Thymus (tissue), 11 donors: ENCODE measurements at regions not wholly inside any gene's neighbourhood (a gene's known extent, or its start where the extent isn't known, plus 50 kb on each side); places are given as distances from the start of the nearest gene placed in this dataset.

Source experiments
- DNase-seq, 9 donors: peaks; one replicate each; pipeline ENCODE4 v3.0.0-alpha.2; 2013; ENCODE audit warnings: low spot score in 9 of 9, low read depth in 6 of 9, missing footprints in 1 of 9
- H3K27ac ChIP-seq, 2 donors: one replicate each; pipeline ENCODE4 v1.5.1; 2013; ENCODE audit warnings: control low read depth in 1 of 2, low read depth in 1 of 2, low read length in 1 of 2, mild to moderate bottlenecking in 1 of 2, moderate library complexity in 1 of 2
- H3K27me3 ChIP-seq, 2 donors: one replicate each; pipeline ENCODE4 v1.5.1; 2013; ENCODE audit warnings: low read length in 1 of 2; ENCODE audit not compliant: control insufficient read depth in 2 of 2, insufficient read depth in 1 of 2
- H3K36me3 ChIP-seq, 2 donors: one replicate each; pipeline ENCODE4 v1.5.1; 2013; ENCODE audit warnings: low read length in 1 of 2, mild to moderate bottlenecking in 1 of 2, moderate library complexity in 1 of 2; ENCODE audit not compliant: control insufficient read depth in 2 of 2, insufficient read depth in 2 of 2
- H3K4me1 ChIP-seq, 2 donors: one replicate each; pipeline ENCODE4 v1.5.1; 2013; ENCODE audit warnings: low read length in 2 of 2; ENCODE audit not compliant: control insufficient read depth in 2 of 2, insufficient read depth in 2 of 2
- H3K4me3 ChIP-seq, 2 donors: one replicate each; pipeline ENCODE4 v1.5.1; 2013; ENCODE audit warnings: low read length in 2 of 2, control low read depth in 1 of 2, mild to moderate bottlenecking in 1 of 2
- H3K9me3 ChIP-seq, 2 donors: one replicate each; pipeline ENCODE4 v1.5.1; 2013; ENCODE audit warnings: low read length in 1 of 2, mild to moderate bottlenecking in 1 of 2; ENCODE audit not compliant: control insufficient read depth in 2 of 2, insufficient read depth in 1 of 2
- WGBS: extraction: QIAGEN DNeasy Blood & Tissue Kit; methylation state at CpG from one replicate; pipeline ENCODE4 v1.1.7; 2013; 5-methylcytosine and 5-hydroxymethylcytosine counted together
- donor health status: healthy.

DNA sequence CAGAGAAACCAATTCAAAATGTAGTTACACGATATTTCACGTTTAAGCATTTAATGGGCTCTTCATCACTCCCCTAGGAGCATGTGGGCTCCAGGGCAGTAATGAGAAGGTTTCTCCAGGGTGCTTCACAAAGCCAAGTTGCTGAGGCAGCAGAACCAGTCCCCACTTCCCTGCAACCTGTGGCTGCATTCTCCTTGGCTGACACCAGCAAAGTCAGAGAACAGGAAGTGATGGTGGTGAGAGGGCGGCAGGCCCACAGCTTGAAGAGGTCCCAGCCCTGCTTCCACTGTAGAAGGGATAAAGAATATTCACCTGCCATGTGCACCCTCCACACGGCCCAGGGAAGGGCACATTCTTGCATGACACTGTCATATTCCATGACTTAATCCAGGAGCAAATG lies 133.2 kb downstream of the CBLN1 start:
- Histone ChIP-seq H3K27me3 (no peaks in the 10 kb centered on the region), H3K9me3 (no peaks in the 10 kb centered on the region), H3K4me3 (no peak overlapping the region), H3K4me1 (no peaks in the 10 kb centered on the region), H3K36me3 (no peaks in the 10 kb centered on the region), H3K27ac (no peak overlapping the region)
- DNase-seq = no peak
- 76% methylated on average over 4 of the region's 4 CpGs for WGBS

DNA sequence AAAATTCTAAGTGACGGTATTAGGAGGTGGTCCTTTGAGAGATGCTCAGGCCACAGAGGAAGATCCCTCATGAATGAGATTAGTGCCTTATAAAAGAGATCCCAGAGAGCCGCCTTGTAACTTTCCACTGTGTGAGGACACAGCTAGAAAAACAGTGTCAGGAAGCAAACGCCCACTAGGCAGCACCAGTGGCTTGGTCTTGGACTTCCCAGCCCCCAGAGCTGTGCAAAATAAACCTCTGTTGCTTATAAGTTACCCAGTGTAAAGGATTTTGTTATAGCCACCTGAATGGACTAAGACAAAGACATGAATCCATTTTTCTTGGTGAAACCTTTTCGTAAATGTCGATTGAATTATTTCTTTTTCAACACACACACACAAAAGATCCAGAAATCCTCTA lies 141.0 kb downstream of the CBLN1 start:
- Histone ChIP-seq H3K36me3 (no peaks in the 10 kb centered on the region), H3K27me3 (no peaks in the 10 kb centered on the region), H3K4me1 (no peaks in the 10 kb centered on the region), H3K9me3 (no peaks in the 10 kb centered on the region), H3K27ac (no peak overlapping the region), H3K4me3 (no peak overlapping the region)
- DNase-seq = no peak
- 63% methylated on average over 5 of the region's 5 CpGs for WGBS

DNA sequence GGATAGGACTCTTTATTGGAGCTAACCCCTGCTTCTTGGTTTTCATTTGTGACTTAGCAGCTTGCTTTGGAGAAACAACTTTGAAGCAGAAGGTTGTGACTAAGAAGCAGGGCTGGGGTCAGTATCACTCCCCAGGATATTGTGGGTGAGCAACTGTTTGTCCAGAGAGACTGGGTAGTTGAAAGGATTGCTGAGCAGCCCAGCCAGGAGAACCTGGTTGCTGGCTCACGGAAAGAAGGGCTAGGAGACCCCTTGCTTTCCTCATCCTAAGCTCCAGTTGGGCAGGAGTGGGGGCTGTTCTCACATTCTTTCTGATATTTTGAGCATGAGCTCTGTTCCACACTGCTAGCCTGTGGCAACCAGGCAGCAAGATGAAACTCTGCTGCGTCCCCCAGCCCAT lies 151.2 kb downstream of the CBLN1 start:
- H3K9me3 ChIP-seq = no peaks in the 10 kb centered on the region
- H3K4me3 ChIP-seq = no peak overlapping the region
- no peaks in the 10 kb centered on the region for H3K36me3 ChIP-seq
- no peak for DNase-seq
- no peak overlapping the region for H3K27ac ChIP-seq
- H3K27me3 ChIP-seq = no peaks in the 10 kb centered on the region
- no peaks in the 10 kb centered on the region for H3K4me1 ChIP-seq
- WGBS = 72% methylated on average over 2 of the region's 2 CpGs

DNA sequence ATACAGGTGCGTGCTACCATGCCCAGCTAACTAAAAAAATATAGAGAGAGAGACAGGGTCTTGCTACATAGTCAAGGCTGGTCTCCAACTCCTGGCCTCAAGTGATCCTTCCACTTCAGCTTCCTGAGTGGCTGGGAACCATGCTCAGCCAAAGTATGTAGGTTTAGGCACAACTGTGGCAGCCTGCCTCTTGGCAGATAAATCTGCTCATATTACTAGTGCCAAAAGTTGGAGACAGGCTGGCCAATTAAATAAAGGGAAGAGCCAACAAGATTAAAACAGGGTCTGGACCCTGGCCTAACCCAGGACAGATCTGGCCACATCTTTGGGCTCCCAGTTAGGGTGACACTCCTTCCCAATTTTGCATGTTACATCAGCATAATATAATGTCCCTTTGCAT lies 151.7 kb downstream of the CBLN1 start:
- Histone ChIP-seq H3K36me3 (no peaks in the 10 kb centered on the region), H3K27me3 (no peaks in the 10 kb centered on the region), H3K9me3 (no peaks in the 10 kb centered on the region), H3K27ac (no peak overlapping the region), H3K4me1 (no peaks in the 10 kb centered on the region), H3K4me3 (no peak overlapping the region)
- DNase-seq = no peak
- 85% methylated on average over 1 of the region's 1 CpG for WGBS

DNA sequence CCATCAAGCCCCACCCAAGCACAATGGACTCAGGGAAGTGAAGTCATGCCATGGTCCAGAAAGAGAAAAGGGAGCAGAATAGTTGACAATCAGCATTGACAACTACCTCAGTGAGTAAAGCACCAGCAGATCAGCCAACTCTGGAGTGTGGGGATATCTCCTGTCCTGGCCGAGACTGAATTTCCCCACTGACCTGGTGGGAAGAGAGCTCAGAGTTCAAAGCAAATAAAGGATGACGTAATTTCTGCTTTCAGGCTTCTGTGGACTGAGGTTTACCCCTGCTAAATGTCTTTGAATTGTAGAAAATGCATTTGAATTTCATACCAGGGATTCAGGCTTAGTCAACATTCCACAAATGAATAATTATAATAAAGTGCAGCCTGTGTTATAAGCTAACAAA lies 152.9 kb downstream of the CBLN1 start:
- DNase-seq = no peak
- no peaks in the 10 kb centered on the region for H3K4me1 ChIP-seq
- H3K4me3 ChIP-seq = no peak overlapping the region
- no peaks in the 10 kb centered on the region for H3K36me3 ChIP-seq
- no peaks in the 10 kb centered on the region for H3K9me3 ChIP-seq
- 83% methylated on average over 2 of the region's 2 CpGs for WGBS
- no peaks in the 10 kb centered on the region for H3K27me3 ChIP-seq
- H3K27ac ChIP-seq = no peak overlapping the region

DNA sequence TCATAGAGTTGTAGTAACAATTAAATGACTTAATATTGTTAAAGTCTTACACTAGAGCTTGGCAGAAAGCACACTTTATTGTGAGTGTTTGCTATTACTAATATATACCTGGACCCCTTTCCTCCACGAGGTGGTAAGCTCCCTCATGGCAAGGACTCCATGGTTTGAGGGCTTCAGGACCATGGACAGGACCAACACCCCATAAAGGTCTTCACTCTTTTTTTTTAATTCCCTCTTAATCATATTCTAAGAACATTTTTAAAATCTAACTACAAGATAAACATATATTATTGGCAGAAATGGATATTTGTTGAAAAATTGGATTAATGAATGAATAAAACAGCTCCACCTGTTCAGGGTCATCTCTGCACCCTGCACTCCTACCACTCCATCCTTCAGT lies 154.5 kb downstream of the CBLN1 start:
- DNase-seq = peak in 2 of 9 donors; percentile 5 to 9
- Histone ChIP-seq H3K36me3 (no peaks in the 10 kb centered on the region), H3K4me1 (no peaks in the 10 kb centered on the region), H3K27me3 (no peaks in the 10 kb centered on the region), H3K4me3 (no peak overlapping the region), H3K9me3 (no peaks in the 10 kb centered on the region), H3K27ac (no peak overlapping the region)
- WGBS = 40% methylated on average over 1 of the region's 1 CpG

DNA sequence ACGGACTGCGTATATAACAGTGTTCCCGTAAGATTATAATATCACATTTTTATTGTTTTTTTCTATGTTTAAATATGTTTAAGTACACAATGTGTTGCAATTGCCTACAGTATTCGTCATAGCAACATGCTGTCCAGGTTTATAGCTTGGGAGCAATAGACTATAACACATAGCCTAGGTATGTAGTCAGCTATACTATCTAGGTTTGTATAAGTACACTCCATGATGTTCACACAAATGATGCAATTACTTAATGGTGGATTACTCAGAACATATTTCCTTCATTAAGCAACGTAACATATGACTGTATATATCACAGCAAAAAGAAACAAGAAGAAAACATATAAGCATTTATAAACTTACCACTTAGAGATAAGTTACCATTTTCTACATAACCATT lies 160.0 kb downstream of the CBLN1 start:
- Histone ChIP-seq H3K4me1 (no peaks in the 10 kb centered on the region), H3K27me3 (no peaks in the 10 kb centered on the region), H3K36me3 (no peaks in the 10 kb centered on the region), H3K4me3 (no peak overlapping the region), H3K27ac (no peak overlapping the region), H3K9me3 (no peaks in the 10 kb centered on the region)
- 91% methylated on average over 5 of the region's 5 CpGs for WGBS
- no peak for DNase-seq

DNA sequence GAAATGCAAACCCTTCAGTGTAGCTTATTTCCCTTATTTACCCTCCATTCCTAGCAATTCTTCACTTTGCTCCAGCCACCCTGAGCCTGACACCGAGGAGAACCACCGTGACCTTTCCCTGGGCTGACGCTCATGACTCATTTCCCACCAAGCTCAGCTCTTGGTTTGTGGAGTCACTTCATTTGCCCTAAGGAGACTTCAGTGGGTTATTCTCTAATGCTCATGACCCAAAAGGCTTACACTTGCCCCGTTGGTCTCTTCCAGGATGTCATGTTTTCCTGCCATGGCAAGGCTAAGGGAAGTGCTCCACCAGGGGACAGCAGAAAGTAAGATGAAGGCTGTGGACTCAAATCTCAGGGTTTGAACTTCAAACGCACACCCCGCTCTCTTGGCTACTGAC lies 161.0 kb downstream of the CBLN1 start:
- no peak for DNase-seq
- H3K9me3 ChIP-seq = no peaks in the 10 kb centered on the region
- WGBS = 82% methylated on average over 6 of the region's 6 CpGs

DNA sequence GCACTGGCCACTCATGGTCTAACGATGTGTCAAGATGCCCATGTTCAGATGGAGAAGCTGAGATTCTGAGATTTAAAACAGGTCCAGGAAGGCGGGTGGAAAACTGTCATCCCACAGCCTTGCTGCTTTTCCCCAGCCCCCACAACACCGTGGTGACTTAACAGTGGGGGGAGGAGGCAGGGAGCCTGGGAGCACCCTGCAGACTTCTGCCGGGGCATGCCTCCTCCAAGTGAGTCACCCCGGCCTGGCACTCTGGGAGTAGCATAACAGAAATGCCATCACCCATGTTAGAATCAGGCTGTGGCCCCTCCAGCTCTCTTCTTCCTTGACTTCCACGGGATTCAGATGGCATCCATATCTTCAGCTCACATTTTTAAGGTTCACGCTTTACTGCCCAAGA lies 164.8 kb downstream of the CBLN1 start:
- no peak overlapping the region for H3K27ac ChIP-seq
- H3K4me3 ChIP-seq = no peak overlapping the region
- 86% methylated on average over 7 of the region's 7 CpGs for WGBS
- H3K36me3 ChIP-seq = no peaks in the 10 kb centered on the region
- H3K27me3 ChIP-seq = no peaks in the 10 kb centered on the region
- no peaks in the 10 kb centered on the region for H3K4me1 ChIP-seq
- DNase-seq = no peak
- no peaks in the 10 kb centered on the region for H3K9me3 ChIP-seq

More for the DNA sequence above, 161.0 kb downstream of the CBLN1 start:
- Histone ChIP-seq H3K36me3 (no peaks in the 10 kb centered on the region), H3K4me3 (no peak overlapping the region), H3K27me3 (no peaks in the 10 kb centered on the region), H3K27ac (no peak overlapping the region), H3K4me1 (no peaks in the 10 kb centered on the region)

DNA sequence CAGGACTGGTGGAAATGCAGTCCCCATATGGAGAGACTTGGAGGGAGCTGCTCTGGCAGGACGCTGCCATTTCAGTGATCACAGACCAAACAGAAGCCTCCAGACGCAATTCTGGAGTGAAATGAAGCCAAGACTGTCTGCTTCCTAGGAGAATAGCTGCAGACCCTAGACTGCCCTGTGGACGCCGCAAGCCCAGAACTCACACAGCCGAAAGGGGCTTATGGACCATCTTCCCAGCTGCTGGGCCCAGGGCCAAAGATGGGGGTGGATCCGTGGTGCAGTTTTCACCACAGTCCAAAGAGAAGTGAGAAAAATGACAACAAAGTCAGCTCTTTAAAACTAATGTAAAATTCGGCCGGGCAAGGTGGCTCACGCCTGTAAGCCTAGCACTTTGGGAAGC lies 165.7 kb downstream of the CBLN1 start:
- Histone ChIP-seq H3K27me3 (no peaks in the 10 kb centered on the region), H3K36me3 (no peaks in the 10 kb centered on the region), H3K4me3 (no peak overlapping the region), H3K27ac (no peak overlapping the region), H3K4me1 (no peaks in the 10 kb centered on the region), H3K9me3 (no peaks in the 10 kb centered on the region)
- WGBS = 85% methylated on average over 9 of the region's 9 CpGs
- DNase-seq = no peak
